KOPT-K1 (cell line): ENCODE measurements at regions not wholly inside any gene's neighbourhood (a gene's known extent, or its start where the extent isn't known, plus 50 kb on each side); places are given as distances from the start of the nearest gene placed in this dataset.
"Not testable (repeated sequence)": the region's sequence is repeated elsewhere in the genome, so short reads cannot be mapped to it uniquely, and the experiment has no call there.

Experiments
- H3K27ac ChIP-seq: fragments of 200-600 bp; sonication (generic); 2 replicates; pipeline ENCODE4 v1.5.1; 2016; ENCODE audit warnings: antibody characterized with exemption, mild to moderate bottlenecking, low read depth, low read length; ENCODE audit not compliant: poor library complexity, severe bottlenecking
- H3K36me3 ChIP-seq: fragments of 200-600 bp; sonication (generic); 2 replicates; pipeline ENCODE4 v1.5.1; 2017; ENCODE audit warnings: antibody characterized with exemption, mild to moderate bottlenecking, low read length, moderate library complexity; ENCODE audit not compliant: insufficient read depth
- H3K9me3 ChIP-seq: fragments of 200-600 bp; sonication (generic); 2 replicates; pipeline ENCODE4 v1.5.1; 2017; ENCODE audit warnings: antibody characterized with exemption, low read length, mild to moderate bottlenecking; ENCODE audit not compliant: insufficient read depth, poor library complexity, severe bottlenecking

- Histone ChIP-seq H3K36me3 (no peaks in the 10 kb centered on the region), H3K27ac (no peak overlapping the region), H3K9me3 (peaks cover 3% of the 10 kb centered on the region)
Measured at GRCh38 chr21:35593000-35593502, 467.3 kb downstream of the SETD4 start.

GRCh38 chr21:35590284-35590683 lies 470.0 kb downstream of the SETD4 start:
- not testable (repeated sequence) for H3K36me3 ChIP-seq, H3K27ac ChIP-seq, H3K9me3 ChIP-seq

- no peaks in the 10 kb centered on the region for H3K36me3 ChIP-seq
Measured at GRCh38 chr21:35587841-35588380, 472.4 kb downstream of the SETD4 start.

GRCh38 chr21:35586305-35586704 lies 474.0 kb downstream of the SETD4 start:
- peaks cover 3% of the 10 kb centered on the region for H3K9me3 ChIP-seq
- no peak overlapping the region for H3K27ac ChIP-seq
- H3K36me3 ChIP-seq: no peaks in the 10 kb centered on the region

More at GRCh38 chr21:35587841-35588380, 472.4 kb downstream of the SETD4 start:
- no peak overlapping the region for H3K27ac ChIP-seq
- peaks cover 3% of the 10 kb centered on the region for H3K9me3 ChIP-seq

GRCh38 chr21:35585878-35586277 lies 474.4 kb downstream of the SETD4 start:
- Histone ChIP-seq H3K36me3 (no peaks in the 10 kb centered on the region), H3K27ac (no peak overlapping the region), H3K9me3 (peaks cover 3% of the 10 kb centered on the region)

- peaks cover 3% of the 10 kb centered on the region for H3K9me3 ChIP-seq
- no peaks in the 10 kb centered on the region for H3K36me3 ChIP-seq
- H3K27ac ChIP-seq: no peak overlapping the region
Measured at GRCh38 chr21:35585155-35585554, 475.2 kb downstream of the SETD4 start.

GRCh38 chr21:35583566-35584216 lies 476.6 kb downstream of the SETD4 start:
- no peaks in the 10 kb centered on the region for H3K36me3 ChIP-seq
- H3K27ac ChIP-seq: no peak overlapping the region
- H3K9me3 ChIP-seq: no peaks in the 10 kb centered on the region

- H3K9me3 ChIP-seq: no peaks in the 10 kb centered on the region
- H3K36me3 ChIP-seq: no peaks in the 10 kb centered on the region
- no peak overlapping the region for H3K27ac ChIP-seq
Measured at GRCh38 chr21:35582731-35583130, 477.6 kb downstream of the SETD4 start.

GRCh38 chr21:35581640-35582039 lies 478.7 kb downstream of the SETD4 start:
- Histone ChIP-seq H3K36me3 (no peaks in the 10 kb centered on the region), H3K9me3 (no peaks in the 10 kb centered on the region), H3K27ac (no peak overlapping the region)

- no peaks in the 10 kb centered on the region for H3K36me3 ChIP-seq
- H3K27ac ChIP-seq: no peak overlapping the region
- no peaks in the 10 kb centered on the region for H3K9me3 ChIP-seq
Measured at GRCh38 chr21:35579520-35580293, 480.6 kb downstream of the SETD4 start.

GRCh38 chr21:35578831-35579471 lies 481.4 kb downstream of the SETD4 start:
- H3K27ac ChIP-seq: no peak overlapping the region
- no peaks in the 10 kb centered on the region for H3K36me3 ChIP-seq
- no peaks in the 10 kb centered on the region for H3K9me3 ChIP-seq

GRCh38 chr21:35578347-35578782 lies 482.0 kb downstream of the SETD4 start:
- Histone ChIP-seq H3K36me3 (no peaks in the 10 kb centered on the region), H3K9me3 (no peaks in the 10 kb centered on the region), H3K27ac (no peak overlapping the region)

GRCh38 chr21:35575280-35575915 lies 484.9 kb downstream of the SETD4 start:
- Histone ChIP-seq H3K9me3 (no peaks in the 10 kb centered on the region), H3K27ac (no peak overlapping the region)

GRCh38 chr21:35573472-35574374 lies 486.6 kb downstream of the SETD4 start:
- H3K36me3 ChIP-seq: no peaks in the 10 kb centered on the region
- H3K9me3 ChIP-seq: no peaks in the 10 kb centered on the region
- no peak overlapping the region for H3K27ac ChIP-seq

More at GRCh38 chr21:35575280-35575915, 484.9 kb downstream of the SETD4 start:
- H3K36me3 ChIP-seq: no peaks in the 10 kb centered on the region
